Pons (tissue), 1 donor: ENCODE measurements at regions not wholly inside any gene's neighbourhood (a gene's known extent, or its start where the extent isn't known, plus 50 kb on each side); places are given as distances from the start of the nearest gene placed in this dataset.
"Not testable (repeated sequence)": the region's sequence is repeated elsewhere in the genome, so short reads cannot be mapped to it uniquely, and the experiment has no call there.

Source experiments
- DNase-seq: peaks from one replicate; pipeline ENCODE4 v3.0.0-alpha.2; 2016; ENCODE audit warnings: low spot score

DNA sequence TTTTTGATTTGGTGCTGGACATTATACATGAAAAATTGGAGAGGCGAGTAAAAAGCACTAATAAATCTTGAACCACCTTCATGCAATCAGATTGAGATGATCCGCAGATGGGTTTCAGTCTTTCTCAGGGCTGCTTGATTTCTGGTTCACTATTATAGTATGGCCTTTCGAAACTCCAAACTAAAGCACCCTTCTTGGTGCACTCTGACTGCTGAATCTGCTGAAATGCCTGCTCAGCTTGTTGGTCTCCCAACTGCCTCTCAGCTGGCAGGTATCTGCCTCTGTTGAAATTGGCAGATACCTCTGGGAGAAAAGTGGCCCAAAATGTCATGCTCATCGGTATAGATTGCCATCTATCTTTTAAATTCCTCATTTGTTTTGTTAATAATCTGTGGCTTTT, 102.5 kb upstream of the WIPF3 start:
- not testable (repeated sequence) for DNase-seq

DNA sequence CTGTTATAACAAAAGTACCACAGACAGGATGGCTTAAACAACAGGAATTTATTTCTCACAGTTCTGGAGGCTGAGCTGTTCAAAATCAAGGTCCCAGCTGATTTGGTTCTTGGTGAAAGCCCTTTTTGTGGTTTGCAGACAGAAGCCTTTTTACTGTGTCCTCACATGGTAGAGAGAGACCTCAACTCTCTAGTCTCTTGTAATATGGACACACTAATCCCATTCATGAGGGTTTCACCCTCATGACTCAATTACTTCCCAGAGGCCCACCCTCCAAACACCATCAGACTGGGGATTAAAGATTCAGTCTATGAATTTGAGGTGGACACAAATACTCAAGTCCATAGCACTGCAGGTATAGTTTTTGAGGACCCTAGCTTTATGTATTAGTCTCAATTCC, 97.3 kb upstream of the WIPF3 start:
- DNase-seq = peak; percentile 91

DNA sequence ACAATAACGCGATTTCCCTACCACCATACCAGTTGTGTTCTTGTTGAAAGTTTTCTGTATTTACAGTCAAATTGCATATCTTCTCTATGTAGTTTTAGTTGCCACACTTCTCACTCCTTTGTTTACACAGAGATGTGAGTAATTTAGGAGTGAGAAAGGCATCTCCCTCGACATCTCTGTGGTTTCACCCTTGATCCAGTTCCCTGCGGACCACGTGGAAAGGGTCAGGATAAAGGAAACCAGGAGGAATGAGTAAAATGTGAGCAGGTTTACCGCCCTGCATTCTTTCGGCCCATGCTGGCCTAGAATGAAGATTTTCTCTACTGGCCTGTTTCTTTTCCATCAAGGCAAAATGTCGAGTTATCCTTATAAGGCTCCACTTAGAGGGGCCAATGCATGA, 83.2 kb upstream of the WIPF3 start:
- not testable (repeated sequence) for DNase-seq

DNA sequence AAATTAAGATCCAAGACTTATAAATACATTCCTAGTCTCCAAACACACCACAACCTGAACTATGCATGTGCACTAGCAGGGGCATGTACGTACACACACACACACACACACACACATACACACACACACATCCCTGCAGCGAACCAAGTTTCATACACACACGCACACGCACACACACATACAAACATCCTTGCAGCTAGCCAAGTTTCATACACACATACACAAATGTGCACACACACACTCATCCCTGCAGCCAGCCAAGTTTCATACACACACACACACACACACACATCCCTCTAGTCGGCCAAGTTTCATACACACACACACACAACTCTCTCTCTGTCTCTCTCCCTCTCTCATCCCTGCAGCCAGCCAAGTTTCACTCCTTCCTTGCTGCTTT, 82.7 kb upstream of the WIPF3 start:
- no peak for DNase-seq

DNA sequence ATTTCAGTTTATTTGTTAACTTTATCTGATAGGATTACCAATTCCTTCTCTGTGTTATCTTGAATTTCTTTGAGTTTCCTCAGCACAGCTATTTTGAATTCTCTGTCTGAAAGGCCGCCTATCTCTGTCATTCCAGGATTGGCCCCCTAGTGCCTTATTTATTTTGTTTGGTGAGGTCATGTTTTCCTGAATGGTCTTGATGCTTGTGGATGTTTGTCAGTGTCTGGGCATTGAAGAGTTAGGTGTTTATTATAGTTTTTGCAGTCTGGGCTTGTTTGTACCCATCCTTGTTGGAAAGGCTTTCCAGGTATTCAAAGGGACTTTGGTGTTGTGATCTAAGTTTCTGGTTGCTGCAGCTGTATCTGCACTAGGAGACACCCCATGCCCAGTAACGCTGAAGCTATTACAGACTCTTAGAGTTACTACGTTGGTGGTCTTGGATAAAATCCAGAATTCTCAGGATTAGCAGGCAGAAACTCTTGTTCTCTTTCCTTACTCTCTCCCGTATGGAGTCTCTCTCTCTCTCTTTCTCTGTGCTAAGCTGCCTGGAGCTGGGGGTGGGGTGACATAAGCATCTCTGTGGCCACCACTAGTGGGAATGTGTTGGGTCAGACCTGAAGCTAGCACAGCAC, 76.7 kb upstream of the WIPF3 start:
- DNase-seq = not testable (repeated sequence)

DNA sequence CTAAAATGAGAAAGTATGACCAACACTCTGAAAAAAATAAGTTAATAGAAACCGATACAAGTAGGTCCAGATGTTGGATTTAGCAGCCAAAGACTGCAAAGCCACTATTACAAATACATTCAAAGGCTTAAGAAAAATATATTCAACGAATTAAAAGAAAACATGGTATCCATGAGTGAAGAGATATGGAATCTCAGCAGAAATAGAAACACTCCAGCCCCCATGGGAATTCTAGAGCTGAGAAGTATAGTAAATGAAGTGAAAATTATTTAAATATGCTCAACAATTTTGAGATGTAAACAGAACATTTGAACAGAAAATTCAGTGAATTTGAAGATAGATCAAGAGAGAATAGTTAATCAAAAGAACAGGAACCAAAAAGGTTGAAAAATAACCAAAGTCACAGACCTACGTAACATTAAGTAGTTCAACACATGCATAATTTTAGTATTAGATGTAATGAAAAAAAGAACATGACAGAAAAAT, 72.0 kb upstream of the WIPF3 start:
- DNase-seq = no peak

DNA sequence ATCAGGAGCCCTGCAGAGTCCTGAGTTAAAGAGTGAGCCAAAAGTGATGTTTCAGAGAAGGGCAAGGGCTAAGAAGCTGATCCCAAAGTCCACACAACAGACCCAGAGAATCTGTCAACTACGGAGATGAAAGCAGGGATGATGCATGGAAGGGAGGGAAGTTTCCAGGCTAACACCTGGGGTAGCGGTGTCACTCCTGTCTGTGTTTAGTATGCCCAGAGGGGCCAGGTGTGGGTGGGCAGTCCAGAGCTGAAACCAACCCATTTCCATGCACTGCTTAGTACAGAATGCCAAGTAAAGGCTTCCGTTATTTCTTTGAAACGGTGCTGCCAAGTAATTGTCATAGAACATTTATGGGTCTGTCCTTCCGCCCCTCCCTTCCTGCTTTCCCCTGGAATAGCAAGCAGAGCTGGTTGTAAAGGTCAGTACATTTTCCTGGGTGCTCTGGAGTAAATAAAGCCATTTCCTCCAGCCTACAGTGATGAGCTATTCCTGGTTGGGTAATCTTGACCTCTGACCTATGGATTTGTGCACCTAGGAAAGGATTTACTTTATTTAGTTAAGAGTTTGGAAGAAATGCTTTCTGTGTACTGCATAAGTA, 58.6 kb upstream of the WIPF3 start:
- DNase-seq = not testable (repeated sequence)

DNA sequence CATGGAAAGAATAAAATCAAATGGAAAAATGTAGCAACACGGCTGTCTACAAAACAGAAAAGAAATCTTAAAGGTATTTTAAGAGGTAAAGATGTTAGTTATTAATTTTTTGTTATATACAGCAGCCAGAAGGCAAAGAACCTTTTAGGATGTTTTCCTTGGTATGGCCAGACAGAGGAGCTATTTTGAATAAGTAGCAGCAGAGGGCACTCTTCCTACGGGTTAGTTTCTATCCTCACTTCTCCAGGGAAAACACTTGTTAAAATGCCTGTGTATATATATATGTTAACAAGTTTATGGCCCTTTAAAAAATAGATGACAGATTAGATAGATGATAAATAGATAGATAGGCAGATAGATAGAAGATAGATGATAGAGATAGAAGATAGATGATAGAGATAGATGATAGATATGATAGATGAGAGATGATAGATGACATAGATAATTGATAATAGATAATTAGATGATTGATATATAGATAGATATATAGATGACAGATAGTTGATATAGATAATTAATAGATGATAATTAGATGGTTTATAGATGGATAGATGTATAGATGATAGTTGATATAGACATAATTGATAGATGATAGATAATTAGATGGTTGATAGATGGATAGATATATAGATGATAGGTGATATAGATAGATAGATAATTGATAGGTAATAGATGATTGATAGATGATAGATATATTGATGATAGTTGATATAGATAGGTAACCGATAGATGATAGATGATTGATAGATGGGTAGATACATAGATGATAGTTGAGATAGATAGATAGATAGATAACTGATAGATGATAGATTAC, 57.8 kb upstream of the WIPF3 start:
- DNase-seq = peak; percentile 76

DNA sequence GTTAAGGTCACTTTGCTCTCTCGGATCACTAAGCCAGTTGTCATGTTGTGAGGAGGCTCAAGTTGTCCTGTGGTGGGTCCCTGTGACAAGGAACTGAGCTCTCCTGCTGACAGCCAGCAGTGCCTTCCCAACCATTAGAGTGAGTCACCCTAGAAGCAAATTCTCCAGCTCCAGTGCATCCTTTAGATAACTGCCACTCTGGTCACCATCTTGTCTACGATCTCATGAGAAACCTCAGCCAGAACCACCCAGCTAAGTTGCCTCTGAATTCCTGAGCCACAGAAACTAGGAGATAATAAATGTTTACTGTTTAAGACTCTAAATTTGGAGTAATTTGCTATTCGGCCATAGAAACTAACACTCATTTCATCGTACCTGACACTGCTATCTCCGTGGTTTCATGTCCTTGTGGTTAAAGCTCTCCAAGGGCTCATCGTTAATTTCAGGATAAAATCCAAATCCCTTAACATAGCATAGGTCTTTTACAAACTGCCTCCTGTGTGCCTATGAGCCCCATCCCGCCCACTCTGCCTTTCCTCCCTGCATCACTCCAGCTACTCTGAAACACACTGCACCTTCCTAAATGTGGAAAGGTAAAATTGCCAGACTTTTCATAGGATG, 56.5 kb upstream of the WIPF3 start:
- no peak for DNase-seq

DNA sequence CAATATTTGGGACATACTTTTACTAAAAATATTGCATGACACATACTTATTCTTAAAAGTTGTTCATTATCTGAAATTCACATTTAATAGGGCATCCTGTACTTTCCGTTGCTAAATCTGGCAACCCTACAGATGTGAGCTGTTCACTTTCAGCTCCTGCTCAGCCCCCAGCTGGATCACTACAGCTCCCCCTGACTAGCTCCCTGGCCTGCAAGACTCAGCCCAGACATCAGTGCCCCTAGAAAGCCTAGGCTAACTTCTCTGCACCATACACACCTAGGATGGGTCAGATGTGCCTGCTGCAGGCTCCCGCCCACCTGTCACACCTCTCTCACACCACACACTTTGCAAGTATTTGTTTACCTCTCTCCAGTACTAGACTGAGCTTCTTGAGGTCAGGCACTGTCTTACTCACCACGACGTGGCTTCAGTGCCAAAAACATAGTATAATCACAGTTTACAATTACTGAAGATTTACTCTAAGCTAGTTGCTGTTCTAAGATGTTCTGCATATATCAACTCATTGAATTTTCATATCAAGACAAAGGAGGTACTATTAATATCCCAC, 55.9 kb upstream of the WIPF3 start:
- DNase-seq = not testable (repeated sequence)

DNA sequence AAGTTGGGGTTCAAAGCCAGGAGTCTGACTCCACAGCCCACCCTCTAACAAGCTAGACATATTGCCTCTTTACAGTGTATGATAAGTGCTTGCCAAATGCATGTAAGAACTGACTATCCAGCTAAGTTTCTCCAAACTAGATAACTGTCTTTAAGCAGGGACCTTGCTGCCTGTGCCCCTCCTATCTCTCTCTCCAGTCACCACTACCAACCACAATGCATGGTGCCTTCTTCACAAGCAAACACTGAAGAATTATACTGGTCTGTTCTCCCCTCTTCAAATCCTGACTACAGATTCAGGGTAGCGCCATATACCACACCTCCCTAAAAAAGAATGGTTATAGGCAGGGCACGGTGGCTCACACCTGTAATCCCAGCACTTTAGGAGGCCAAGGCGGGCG, 55.3 kb upstream of the WIPF3 start:
- DNase-seq = not testable (repeated sequence)

DNA sequence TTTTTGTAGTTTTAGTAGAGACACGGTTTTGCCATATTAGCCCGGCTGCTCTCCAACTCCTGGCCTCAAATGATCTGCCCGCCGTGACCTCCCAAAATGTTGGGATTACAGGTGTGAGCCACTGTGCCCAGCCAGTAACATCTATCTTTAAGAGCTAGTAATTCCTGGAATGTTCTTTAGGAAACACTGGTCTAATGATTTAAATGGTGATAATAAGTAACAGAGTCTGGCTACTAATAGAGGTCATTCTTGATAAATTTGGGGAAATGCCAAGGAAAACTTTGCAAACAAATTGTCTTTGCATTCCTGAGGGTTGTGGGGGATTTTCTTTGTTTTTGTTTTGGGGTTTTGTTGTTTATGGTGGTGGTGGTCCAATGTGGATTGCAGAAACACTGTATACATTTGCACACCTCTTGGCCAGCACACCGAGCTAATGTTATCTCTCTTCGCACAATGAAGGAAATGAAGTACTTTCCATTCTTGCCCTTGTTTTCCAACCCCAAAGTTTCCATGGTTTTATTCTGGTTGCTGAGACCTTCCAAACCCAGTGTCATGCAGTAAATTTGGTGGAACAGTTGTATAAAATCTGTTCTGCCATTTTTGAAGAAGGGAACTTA, 51.3 kb upstream of the WIPF3 start:
- no peak for DNase-seq
